IMR-90 (cell line): ENCODE measurements at regions not wholly inside any gene's neighbourhood (a gene's known extent, or its start where the extent isn't known, plus 50 kb on each side); places are given as distances from the start of the nearest gene placed in this dataset.
"Not testable (repeated sequence)": the region's sequence is repeated elsewhere in the genome, so short reads cannot be mapped to it uniquely, and the experiment has no call there.

Experiments
- ATAC-seq: fragments of 200-7000 bp; cut with Tn5 transposase; 2 replicates; pipeline ENCODE4 v1.9.1; 2020; ENCODE audit warnings: low read depth, mild to moderate bottlenecking, moderate library complexity
- BruUV-seq: library from RNA; stranded (reverse); fragments of 400-500 nt; replicated peaks from 2 replicates; lab custom pipeline; 2021; lab: Mats Ljungman, UMichigan
- CTCF ChIA-PET: fragments of 300-600 bp; formaldehyde crosslinking; extraction: SDS; loops from one replicate; lab custom pipeline; 2021; ENCODE audit warnings: antibody characterized with exemption; lab: Yijun Ruan, JAX
- POLR2A ChIA-PET: fragments of 300-600 bp; sonication (Branson Sonifier 250); formaldehyde crosslinking; loops from one replicate; lab custom pipeline; 2022; ENCODE audit warnings: antibody characterized with exemption; ENCODE audit not compliant: unreplicated experiment; lab: Charles Lee
- DNase-seq: peaks from one replicate; pipeline ENCODE4 v3.0.0; 2013
- H2AFZ ChIP-seq: replicated peaks from 2 replicates; pipeline ENCODE3; 2013; ENCODE audit warnings: low read length, mild to moderate bottlenecking; ENCODE audit not compliant: poor library complexity
- H2AK5ac ChIP-seq: 2 replicates; pipeline ENCODE4 v1.6.1; 2013; ENCODE audit warnings: low read depth, low read length, inconsistent platforms
- H2AK9ac ChIP-seq: replicated peaks from 2 replicates; pipeline ENCODE3; 2013; ENCODE audit warnings: mild to moderate bottlenecking, low read depth, low read length, moderate library complexity; ENCODE audit not compliant: poor library complexity
- H2BK120ac ChIP-seq: 2 replicates; pipeline ENCODE4 v1.6.1; 2013; ENCODE audit warnings: low read depth, low read length, inconsistent platforms
- H2BK15ac ChIP-seq: 3 replicates; pipeline ENCODE4 v1.6.1; 2013; ENCODE audit warnings: low read depth, low read length, inconsistent platforms
- H2BK20ac ChIP-seq: 2 replicates; pipeline ENCODE4 v1.6.1; 2013; ENCODE audit warnings: low read depth, mild to moderate bottlenecking, inconsistent platforms, low read length, moderate library complexity
- H2BK5ac ChIP-seq: 2 replicates; pipeline ENCODE4 v1.6.1; 2013; ENCODE audit warnings: mild to moderate bottlenecking, low read depth, low read length, inconsistent platforms; ENCODE audit not compliant: poor library complexity, severe bottlenecking
- H3K14ac ChIP-seq: replicated peaks from 2 replicates; pipeline ENCODE4 v1.6.1; 2013; ENCODE audit warnings: low read depth, low read length, inconsistent platforms
- H3K18ac ChIP-seq: 2 replicates; pipeline ENCODE4 v1.6.1; 2013; ENCODE audit warnings: low read depth, low read length, control low read depth
- H3K23ac ChIP-seq: 2 replicates; pipeline ENCODE4 v1.6.1; 2013; ENCODE audit warnings: low read depth, low read length, inconsistent platforms
- H3K27ac ChIP-seq: 2 replicates; pipeline ENCODE4 v1.5.1; 2013; ENCODE audit warnings: mild to moderate bottlenecking, control low read depth, low read length; ENCODE audit not compliant: insufficient read depth
- H3K27me3 ChIP-seq: 2 replicates; pipeline ENCODE4 v1.6.1; 2013; ENCODE audit warnings: low read length; ENCODE audit not compliant: control insufficient read depth, insufficient read depth
- H3K36me3 ChIP-seq: 2 replicates; pipeline ENCODE4 v1.6.1; 2013; ENCODE audit warnings: low read length, mixed read lengths; ENCODE audit not compliant: control insufficient read depth, insufficient read depth
- H3K4ac ChIP-seq: 2 replicates; pipeline ENCODE4 v1.6.1; 2013; ENCODE audit warnings: low read depth, low read length, inconsistent platforms
- H3K4me1 ChIP-seq: 2 replicates; pipeline ENCODE4 v1.6.1; 2013; ENCODE audit warnings: low read length, mixed read lengths; ENCODE audit not compliant: control insufficient read depth, insufficient read depth
- H3K4me2 ChIP-seq: 2 replicates; pipeline ENCODE4 v1.6.1; 2013; ENCODE audit warnings: low read depth, mild to moderate bottlenecking, control low read depth, low read length, moderate library complexity
- H3K4me3 ChIP-seq: 2 replicates; pipeline ENCODE4 v1.5.1; 2013; ENCODE audit warnings: low read depth, mild to moderate bottlenecking, control low read depth, low read length, moderate library complexity; ENCODE audit not compliant: insufficient read depth
- H3K56ac ChIP-seq: 2 replicates; pipeline ENCODE4 v1.6.1; 2013; ENCODE audit warnings: low read length, inconsistent platforms; ENCODE audit not compliant: insufficient read depth; ENCODE audit errors: extremely low read depth
- H3K79me1 ChIP-seq, 2 experiments: 2 replicates each; pipeline ENCODE4 v1.6.1; 2013; ENCODE audit warnings: low read length in 2 of 2, inconsistent platforms in 1 of 2, low read depth in 1 of 2
- H3K9ac ChIP-seq: 2 replicates; pipeline ENCODE4 v1.6.1; 2013; ENCODE audit warnings: low read depth, low read length, control low read depth
- H3K9me1 ChIP-seq: 2 replicates; pipeline ENCODE4 v1.6.1; 2013; ENCODE audit warnings: low read length, inconsistent platforms; ENCODE audit not compliant: insufficient read depth
- H3K9me3 ChIP-seq: 2 replicates; pipeline ENCODE4 v1.6.1; 2013; ENCODE audit warnings: low read length; ENCODE audit not compliant: control insufficient read depth, insufficient read depth
- H4K20me1 ChIP-seq: 2 replicates; pipeline ENCODE4 v1.6.1; 2013; ENCODE audit warnings: low read length, inconsistent platforms; ENCODE audit not compliant: insufficient read depth
- H4K5ac ChIP-seq: 2 replicates; pipeline ENCODE4 v1.6.1; 2013; ENCODE audit warnings: mild to moderate bottlenecking, low read depth, low read length, control low read depth
- H4K8ac ChIP-seq, 2 experiments: 2 replicates each; pipeline ENCODE4 v1.6.1; 2013; ENCODE audit warnings: low read depth in 2 of 2, low read length in 2 of 2, control low read depth in 1 of 2, inconsistent platforms in 1 of 2
- H4K91ac ChIP-seq: 2 replicates; pipeline ENCODE4 v1.6.1; 2013; ENCODE audit warnings: low read depth, low read length, inconsistent platforms; ENCODE audit not compliant: insufficient read depth
- BHLHE40 ChIP-seq: fragments of 150-350 bp; IDR thresholded peaks from 2 replicates; pipeline ENCODE4 v1.6.1; 2016; ENCODE audit warnings: mild to moderate bottlenecking, low read depth, low read length
- ELK1 ChIP-seq: fragments of 150-350 bp; IDR thresholded peaks from 2 replicates; pipeline ENCODE4 v1.6.1; 2016; ENCODE audit warnings: low read depth, mild to moderate bottlenecking, low read length, moderate library complexity, borderline replicate concordance
- FOS ChIP-seq: fragments of 150-350 bp; IDR thresholded peaks from 2 replicates; pipeline ENCODE4 v1.6.1; 2016; ENCODE audit warnings: low read depth, low read length
- MAZ ChIP-seq: IDR thresholded peaks from 2 replicates; pipeline ENCODE4 v1.6.1; 2012; ENCODE audit warnings: low read depth, mild to moderate bottlenecking, low read length, improper control_type of control experiment, moderate library complexity, borderline replicate concordance
- POLR2A ChIP-seq: IDR thresholded peaks from 2 replicates; pipeline ENCODE4 v1.6.1; 2012; ENCODE audit warnings: mild to moderate bottlenecking, low read depth, low read length
- RFX5 ChIP-seq: IDR thresholded peaks from 2 replicates; pipeline ENCODE4 v1.8.0; 2012; ENCODE audit warnings: low read depth, mild to moderate bottlenecking, low read length, moderate library complexity
- WGBS, 2 experiments: methylation state at CpG; one replicate each; pipeline versions ENCODE4 v1.1.5 to v1.1.7; 2013; ENCODE audit warnings: missing lambda C conversion rate in 2 of 2; ENCODE audit not compliant: insufficient read length in 1 of 2; ENCODE audit errors: extremely low coverage in 2 of 2; 5-methylcytosine and 5-hydroxymethylcytosine counted together
- dilution Hi-C: fragments of 300-500 bp; cut with HindIII; formaldehyde crosslinking; loops from one replicate; pipeline ENCODE4 v1.14.3; 2018; ENCODE audit warnings: low sequenced_read_pairs; ENCODE audit not compliant: unreplicated experiment
- in situ Hi-C: fragments of 300-500 bp; cut with MboI; formaldehyde crosslinking; loops from 3 replicates; pipeline ENCODE4 v1.14.3; 2019; ENCODE audit warnings: low sequenced_read_pairs, inconsistent platforms, mixed read lengths
- intact Hi-C: fragments of 100-400 bp; cut with micrococcal nuclease; formaldehyde crosslinking; loops from 2 replicates; pipeline ENCODE4 v1.10.0; 2022

- H2BK20ac ChIP-seq, result no peak overlapping the region
- H2AK5ac ChIP-seq, result no peak overlapping the region
- no peak overlapping the region for H2BK120ac ChIP-seq
- ATAC-seq, result no peak
- H4K91ac ChIP-seq, result no peak overlapping the region
- H2BK5ac ChIP-seq, result no peak overlapping the region
- H3K56ac ChIP-seq, result no peak overlapping the region
- no peaks in the 10 kb centered on the region for H3K9me1 ChIP-seq
- H2AFZ ChIP-seq, result no peak overlapping the region
- H3K9me3 ChIP-seq, result peaks cover 2% of the 10 kb centered on the region; the same call in 1 of the 2 replicates
- ChIA-PET POLR2A (no interaction called here), CTCF (no interaction called here)
- H4K5ac ChIP-seq, result no peak overlapping the region
- no peak for DNase-seq
- intact Hi-C loops, result no loop called here
- no peak overlapping the region for H3K9ac ChIP-seq
- H3K4me1 ChIP-seq, result no peaks in the 10 kb centered on the region; the same call in 1 of the 2 replicates
- H3K27ac ChIP-seq, result no peak overlapping the region
- H3K4me2 ChIP-seq, result no peak overlapping the region
- TF ChIP-seq ELK1, result no peak
- TF ChIP-seq MAZ, result no peak
- no peak for TF ChIP-seq POLR2A
- no peak for TF ChIP-seq BHLHE40
- TF ChIP-seq RFX5, result no peak
- no peak for TF ChIP-seq FOS
- no peaks in the 10 kb centered on the region; the same call in 1 of the 2 replicates for H3K27me3 ChIP-seq
- H3K79me1 ChIP-seq, result no peaks in the 10 kb centered on the region
- no peaks in the 10 kb centered on the region for H3K36me3 ChIP-seq
- dilution Hi-C loops, result no loop called here
- no peak overlapping the region for H3K4me3 ChIP-seq
- H3K18ac ChIP-seq, result no peak overlapping the region
- no peak overlapping the region for H3K4ac ChIP-seq
- no peak overlapping the region for H4K8ac ChIP-seq
- no peak overlapping the region for H2AK9ac ChIP-seq
- H4K20me1 ChIP-seq, result no peaks in the 10 kb centered on the region
- BruUV-seq, result no TSS peak
- no peak overlapping the region for H3K14ac ChIP-seq
- WGBS, 2 experiments, result no CpG with 5 or more reads among the region's 1 CpG
- no peak overlapping the region for H3K23ac ChIP-seq
- in situ Hi-C loops, result no loop called here
- H2BK15ac ChIP-seq, result no peak overlapping the region
These were observed 104.5 kb upstream of the INTU start for GRCh38 chr4:127528302-127528701.

- H3K27ac ChIP-seq, H3K4ac ChIP-seq, H4K20me1 ChIP-seq, H3K36me3 ChIP-seq, H3K79me1 ChIP-seq, H2AFZ ChIP-seq, POLR2A ChIA-PET, H3K9me1 ChIP-seq, H2BK15ac ChIP-seq, H3K56ac ChIP-seq, BruUV-seq, H2BK20ac ChIP-seq, dilution Hi-C loops, DNase-seq, H3K9me3 ChIP-seq, in situ Hi-C loops, H4K5ac ChIP-seq, H2BK5ac ChIP-seq, H3K4me3 ChIP-seq, H3K9ac ChIP-seq, CTCF ChIA-PET, H4K91ac ChIP-seq, H2BK120ac ChIP-seq, H3K27me3 ChIP-seq, H4K8ac ChIP-seq, H3K4me2 ChIP-seq, H3K4me1 ChIP-seq, H2AK9ac ChIP-seq, ATAC-seq, H3K14ac ChIP-seq, H3K18ac ChIP-seq, intact Hi-C loops, H2AK5ac ChIP-seq, H3K23ac ChIP-seq: not testable (repeated sequence)
These were observed 102.9 kb upstream of the INTU start for GRCh38 chr4:127529879-127530278.
